PC-9 (cell line): ENCODE measurements at regions not wholly inside any gene's neighbourhood (a gene's known extent, or its start where the extent isn't known, plus 50 kb on each side); places are given as distances from the start of the nearest gene placed in this dataset.

Experiments used
- BruUV-seq: library from RNA; stranded (reverse); fragments of 400-500 nt; replicated peaks from 2 replicates; lab custom pipeline; 2021; lab: Mats Ljungman, UMichigan
- CTCF ChIA-PET: fragments of 300-600 bp; sonication (Branson Sonifier 250); formaldehyde crosslinking; loops from one replicate; lab custom pipeline; 2022; ENCODE audit warnings: antibody characterized with exemption; lab: Charles Lee
- POLR2A ChIA-PET: fragments of 300-600 bp; sonication (Branson Sonifier 250); formaldehyde crosslinking; loops from one replicate; lab custom pipeline; 2022; ENCODE audit warnings: antibody characterized with exemption; ENCODE audit not compliant: unreplicated experiment; lab: Charles Lee
- DNase-seq, 2 experiments: peaks; one replicate each; pipeline versions ENCODE4 v3.0.0 to v3.0.0-alpha.2; 2015 to 2022; ENCODE audit warnings: mixed read lengths in 1 of 2
- H2AFZ ChIP-seq: fragments of 200-600 bp; sonication (generic); 2 replicates; pipeline ENCODE4 v1.8.1; 2017; ENCODE audit warnings: antibody characterized with exemption
- H3F3A ChIP-seq: fragments of 200-600 bp; sonication (generic); 2 replicates; pipeline ENCODE4 v1.8.1; 2017; ENCODE audit warnings: antibody characterized with exemption, mild to moderate bottlenecking, low read depth; ENCODE audit not compliant: insufficient read depth
- H3K27ac ChIP-seq: fragments of 200-600 bp; sonication (generic); 2 replicates; pipeline ENCODE4 v1.6.1; 2016; ENCODE audit warnings: mixed run types
- H3K27me3 ChIP-seq: fragments of 200-600 bp; sonication (generic); 2 replicates; pipeline ENCODE4 v1.6.1; 2016; ENCODE audit warnings: low read depth, mixed run types; ENCODE audit not compliant: insufficient read depth
- H3K36me3 ChIP-seq: fragments of 200-600 bp; sonication (generic); 2 replicates; pipeline ENCODE4 v1.6.1; 2016; ENCODE audit warnings: low read depth, mixed run types
- H3K4me1 ChIP-seq: fragments of 200-600 bp; sonication (generic); replicated peaks from 2 replicates; pipeline ENCODE4 v1.6.1; 2016; ENCODE audit warnings: mixed run types; ENCODE audit not compliant: insufficient read depth
- H3K4me2 ChIP-seq: fragments of 200-600 bp; sonication (generic); 2 replicates; pipeline ENCODE4 v1.6.1; 2017; ENCODE audit warnings: mixed run types
- H3K4me3 ChIP-seq: fragments of 200-600 bp; sonication (generic); 2 replicates; pipeline ENCODE4 v1.6.1; 2016; ENCODE audit warnings: mixed run types
- H3K79me2 ChIP-seq: fragments of 200-600 bp; sonication (generic); 2 replicates; pipeline ENCODE4 v1.6.1; 2017; ENCODE audit warnings: low read depth, mixed run types
- H3K9me2 ChIP-seq: fragments of 200-600 bp; sonication (generic); 2 replicates; pipeline ENCODE4 v1.8.1; 2017; ENCODE audit warnings: mild to moderate bottlenecking; ENCODE audit not compliant: insufficient read depth
- H3K9me3 ChIP-seq: fragments of 200-600 bp; sonication (generic); 2 replicates; pipeline ENCODE4 v1.8.1; 2016; ENCODE audit warnings: low read depth; ENCODE audit not compliant: insufficient read depth
- H4K20me1 ChIP-seq: fragments of 200-600 bp; sonication (generic); 2 replicates; pipeline ENCODE4 v1.8.1; 2017; ENCODE audit not compliant: insufficient read depth
- EZH2 ChIP-seq: fragments of 200-600 bp; sonication (generic); IDR thresholded peaks from 2 replicates; pipeline ENCODE4 v1.8.0; 2017; ENCODE audit warnings: antibody characterized with exemption, low read depth
- intact Hi-C: fragments of 100-400 bp; cut with micrococcal nuclease; formaldehyde crosslinking; loops from one replicate; pipeline ENCODE4 v1.10.0; 2022; ENCODE audit not compliant: unreplicated experiment
- TF ChIP-seq, protein P1 (sequence below): fragments of 200-600 bp; sonication (generic); conservative IDR thresholded peaks from 2 replicates; pipeline ENCODE4 v1.6.1; 2017; ENCODE audit warnings: mixed run types, antibody characterized with exemption, mild to moderate bottlenecking, moderate library complexity

GRCh38 chr1:200275816-200276453 is 133.9 kb downstream of the ZNF281 start:
- intact Hi-C loops = loop anchor here (1.0 kb wide), 1 partner anchor 592 kb away; no protein-coding TSS in a partner anchor
- TF ChIP-seq, protein P1, sequence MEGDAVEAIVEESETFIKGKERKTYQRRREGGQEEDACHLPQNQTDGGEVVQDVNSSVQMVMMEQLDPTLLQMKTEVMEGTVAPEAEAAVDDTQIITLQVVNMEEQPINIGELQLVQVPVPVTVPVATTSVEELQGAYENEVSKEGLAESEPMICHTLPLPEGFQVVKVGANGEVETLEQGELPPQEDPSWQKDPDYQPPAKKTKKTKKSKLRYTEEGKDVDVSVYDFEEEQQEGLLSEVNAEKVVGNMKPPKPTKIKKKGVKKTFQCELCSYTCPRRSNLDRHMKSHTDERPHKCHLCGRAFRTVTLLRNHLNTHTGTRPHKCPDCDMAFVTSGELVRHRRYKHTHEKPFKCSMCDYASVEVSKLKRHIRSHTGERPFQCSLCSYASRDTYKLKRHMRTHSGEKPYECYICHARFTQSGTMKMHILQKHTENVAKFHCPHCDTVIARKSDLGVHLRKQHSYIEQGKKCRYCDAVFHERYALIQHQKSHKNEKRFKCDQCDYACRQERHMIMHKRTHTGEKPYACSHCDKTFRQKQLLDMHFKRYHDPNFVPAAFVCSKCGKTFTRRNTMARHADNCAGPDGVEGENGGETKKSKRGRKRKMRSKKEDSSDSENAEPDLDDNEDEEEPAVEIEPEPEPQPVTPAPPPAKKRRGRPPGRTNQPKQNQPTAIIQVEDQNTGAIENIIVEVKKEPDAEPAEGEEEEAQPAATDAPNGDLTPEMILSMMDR = no peak
- no peak for TF ChIP-seq EZH2
- no peak overlapping the region for H3K4me2 ChIP-seq
- no TSS peak for BruUV-seq
- no peaks in the 10 kb centered on the region for H3K79me2 ChIP-seq
- no peaks in the 10 kb centered on the region for H4K20me1 ChIP-seq
- no peaks in the 10 kb centered on the region for H3K9me2 ChIP-seq
- no peaks in the 10 kb centered on the region for H3K27me3 ChIP-seq
- no peak overlapping the region for H3K27ac ChIP-seq
- H3K9me3 ChIP-seq = no peaks in the 10 kb centered on the region; the same call in 1 of the 2 replicates
- no peaks in the 10 kb centered on the region for H3K36me3 ChIP-seq
- POLR2A ChIA-PET = interaction anchor here (0.5 to 0.7 kb wide), 3 partner anchors 208 to 1876 kb away, joined by 3 to 5 read pairs (median 4); no protein-coding TSS in a partner anchor
- no peaks in the 10 kb centered on the region for H3F3A ChIP-seq
- no peak for DNase-seq
- H3K4me1 ChIP-seq = no peaks in the 10 kb centered on the region
- no peak overlapping the region for H3K4me3 ChIP-seq
- H2AFZ ChIP-seq = no peak overlapping the region
- CTCF ChIA-PET = interaction anchor here (0.6 to 1.0 kb wide), 3 partner anchors 233 to 591 kb away, joined by 3 to 12 read pairs (median 3); no protein-coding TSS in a partner anchor

DNA sequence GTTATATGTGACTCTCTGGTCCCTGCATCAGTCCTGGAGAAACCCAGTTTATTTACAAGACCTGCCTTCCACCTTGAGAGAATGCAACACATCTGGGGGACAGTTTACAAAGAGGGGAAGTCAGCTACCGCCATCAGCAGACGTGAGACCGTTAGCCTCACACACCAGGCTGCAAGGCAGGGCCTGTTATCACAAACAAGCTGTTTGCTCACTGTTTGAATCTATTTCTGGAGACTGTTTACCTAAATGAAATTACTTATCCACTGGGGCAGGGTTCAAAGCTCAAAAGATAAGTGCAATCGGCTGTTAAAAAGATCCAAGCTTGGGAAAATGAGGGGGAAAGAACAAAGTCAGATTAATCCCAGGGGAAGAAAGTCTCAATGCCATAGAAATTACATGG is 134.4 kb downstream of the ZNF281 start:
- BruUV-seq = no TSS peak
- Histone ChIP-seq H3K4me2 (no peak overlapping the region), H3K4me3 (no peak overlapping the region), H2AFZ (no peak overlapping the region), H3K27me3 (no peaks in the 10 kb centered on the region), H3K4me1 (no peaks in the 10 kb centered on the region), H3F3A (no peaks in the 10 kb centered on the region), H3K79me2 (no peaks in the 10 kb centered on the region), H3K36me3 (no peaks in the 10 kb centered on the region), H3K9me2 (no peaks in the 10 kb centered on the region), H3K9me3 (no peaks in the 10 kb centered on the region; the same call in 1 of the 2 replicates), H3K27ac (no peak overlapping the region), H4K20me1 (no peaks in the 10 kb centered on the region)
- ChIA-PET CTCF (interaction anchor here (1.0 kb wide), 1 partner anchor 591 kb away, joined by 3 read pairs; no protein-coding TSS in a partner anchor), POLR2A (interaction anchor here (0.5 kb wide), 1 partner anchor 1875 kb away, joined by 3 read pairs; no protein-coding TSS in a partner anchor)
- no peak for TF ChIP-seq EZH2
- TF ChIP-seq, protein P1 = no peak
- intact Hi-C loops = no loop called here
- DNase-seq = no peak

- TF ChIP-seq, protein P1 = no peak
- TF ChIP-seq EZH2 = no peak
- H3K79me2 ChIP-seq = no peaks in the 10 kb centered on the region
- ChIA-PET POLR2A (interaction anchor here (0.6 kb wide), 1 partner anchor 857 kb away, joined by 4 read pairs; no protein-coding TSS in a partner anchor), CTCF (interaction anchor here (0.7 kb wide), 1 partner anchor 135 kb away, joined by 3 read pairs; no protein-coding TSS in a partner anchor)
- H2AFZ ChIP-seq = no peak overlapping the region
- no peak overlapping the region for H3K27ac ChIP-seq
- no peaks in the 10 kb centered on the region for H3K9me2 ChIP-seq
- no peaks in the 10 kb centered on the region for H3K27me3 ChIP-seq
- intact Hi-C loops = no loop called here
- H3K36me3 ChIP-seq = no peaks in the 10 kb centered on the region
- no peaks in the 10 kb centered on the region for H4K20me1 ChIP-seq
- no peak overlapping the region for H3K4me2 ChIP-seq
- no TSS peak for BruUV-seq
- H3K4me1 ChIP-seq = no peaks in the 10 kb centered on the region
- H3K4me3 ChIP-seq = no peak overlapping the region
- no peaks in the 10 kb centered on the region for H3K9me3 ChIP-seq
- DNase-seq = no peak
- H3F3A ChIP-seq = no peaks in the 10 kb centered on the region
Observed at GRCh38 chr1:200274116-200274515, 135.7 kb downstream of the ZNF281 start.
